ENCODE measurements at regions not wholly inside any gene's neighbourhood (a gene's known extent, or its start where the extent isn't known, plus 50 kb on each side); places are given as distances from the start of the nearest gene placed in this dataset.

DNA sequence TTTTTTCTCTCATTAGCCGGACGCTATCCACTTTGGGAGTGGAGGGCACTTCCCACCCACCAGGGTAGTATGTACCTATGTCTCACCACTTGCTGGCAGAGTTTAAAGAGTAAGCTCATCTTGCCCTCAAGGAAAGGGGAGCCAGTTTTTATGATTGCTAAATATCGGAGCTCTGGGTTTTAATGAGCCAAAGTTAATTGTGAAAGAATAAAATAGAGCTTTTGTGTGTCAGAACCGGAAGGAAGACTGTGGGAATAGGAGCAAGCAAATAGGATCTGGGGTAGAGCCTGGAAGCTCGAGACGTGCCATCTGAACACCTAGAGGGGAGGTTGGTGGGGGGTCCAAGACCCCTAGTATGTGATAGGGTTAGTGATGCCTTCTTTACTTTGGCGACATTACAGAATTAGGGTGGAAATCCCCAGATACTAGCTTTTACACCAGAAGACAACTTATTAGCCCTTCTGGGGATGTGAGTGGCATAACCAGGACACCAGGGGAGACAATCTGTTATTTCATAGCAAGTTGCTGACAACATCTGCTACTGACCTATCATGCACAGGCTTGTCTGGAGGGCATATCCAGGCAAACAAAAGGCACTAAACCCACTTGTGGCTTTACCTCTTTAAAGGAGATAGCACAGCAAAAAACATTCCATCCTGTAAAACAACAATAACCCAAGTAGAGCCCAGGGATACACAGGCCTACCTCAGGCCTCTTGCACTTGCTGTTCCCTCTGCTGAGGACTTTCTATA lies 333.8 kb downstream of the ZNF621 start:
- Histone ChIP-seq H3K4me3 (ENCODE audit: low read depth in 2 of 2, low read length in 2 of 2) (no peak overlapping the region), H3K4me1 (ENCODE audit: control insufficient read depth, insufficient read depth, low read length) (no peaks in the 10 kb centered on the region), H3K27me3 (ENCODE audit: control insufficient read depth, insufficient read depth, low read length) (no peaks in the 10 kb centered on the region), H3K27ac (ENCODE audit: low read length) (no peak overlapping the region), H3K9me3 (ENCODE audit: control insufficient read depth, insufficient read depth, low read depth, low read length) (no peaks in the 10 kb centered on the region), H3K36me3 (ENCODE audit: control insufficient read depth, insufficient read depth, low read length) (no peaks in the 10 kb centered on the region)
- in situ Hi-C loops (cut with HindIII; ENCODE audit: low pct_unique_long_range_greater_than_20kb, low sequenced_read_pairs) (no loop called here), intact Hi-C loops (cut with micrococcal nuclease; ENCODE audit: unreplicated experiment) (no loop called here)
- DNase-seq (ENCODE audit: low read depth, low spot score), result no peak
- ChIA-PET POLR2A (no interaction called here), CTCF (no interaction called here)
- no peak for ATAC-seq
- no TSS peak for BruUV-seq (replicated peaks)
- TF ChIP-seq, protein P1, sequence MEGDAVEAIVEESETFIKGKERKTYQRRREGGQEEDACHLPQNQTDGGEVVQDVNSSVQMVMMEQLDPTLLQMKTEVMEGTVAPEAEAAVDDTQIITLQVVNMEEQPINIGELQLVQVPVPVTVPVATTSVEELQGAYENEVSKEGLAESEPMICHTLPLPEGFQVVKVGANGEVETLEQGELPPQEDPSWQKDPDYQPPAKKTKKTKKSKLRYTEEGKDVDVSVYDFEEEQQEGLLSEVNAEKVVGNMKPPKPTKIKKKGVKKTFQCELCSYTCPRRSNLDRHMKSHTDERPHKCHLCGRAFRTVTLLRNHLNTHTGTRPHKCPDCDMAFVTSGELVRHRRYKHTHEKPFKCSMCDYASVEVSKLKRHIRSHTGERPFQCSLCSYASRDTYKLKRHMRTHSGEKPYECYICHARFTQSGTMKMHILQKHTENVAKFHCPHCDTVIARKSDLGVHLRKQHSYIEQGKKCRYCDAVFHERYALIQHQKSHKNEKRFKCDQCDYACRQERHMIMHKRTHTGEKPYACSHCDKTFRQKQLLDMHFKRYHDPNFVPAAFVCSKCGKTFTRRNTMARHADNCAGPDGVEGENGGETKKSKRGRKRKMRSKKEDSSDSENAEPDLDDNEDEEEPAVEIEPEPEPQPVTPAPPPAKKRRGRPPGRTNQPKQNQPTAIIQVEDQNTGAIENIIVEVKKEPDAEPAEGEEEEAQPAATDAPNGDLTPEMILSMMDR (IDR thresholded peaks at IDR 0.05), result no peak
- TF ChIP-seq TCF7L2 (IDR thresholded peaks at IDR 0.05; ENCODE audit: low read depth, low read length) (no peak), SIN3A (IDR thresholded peaks at IDR 0.05; ENCODE audit: borderline replicate concordance, insufficient read depth, low read depth, low read length) (no peak), POLR2AphosphoS5 (IDR thresholded peaks at IDR 0.05; ENCODE audit: low read depth, low read length) (no peak)
- TF ChIP-seq, protein P2, sequence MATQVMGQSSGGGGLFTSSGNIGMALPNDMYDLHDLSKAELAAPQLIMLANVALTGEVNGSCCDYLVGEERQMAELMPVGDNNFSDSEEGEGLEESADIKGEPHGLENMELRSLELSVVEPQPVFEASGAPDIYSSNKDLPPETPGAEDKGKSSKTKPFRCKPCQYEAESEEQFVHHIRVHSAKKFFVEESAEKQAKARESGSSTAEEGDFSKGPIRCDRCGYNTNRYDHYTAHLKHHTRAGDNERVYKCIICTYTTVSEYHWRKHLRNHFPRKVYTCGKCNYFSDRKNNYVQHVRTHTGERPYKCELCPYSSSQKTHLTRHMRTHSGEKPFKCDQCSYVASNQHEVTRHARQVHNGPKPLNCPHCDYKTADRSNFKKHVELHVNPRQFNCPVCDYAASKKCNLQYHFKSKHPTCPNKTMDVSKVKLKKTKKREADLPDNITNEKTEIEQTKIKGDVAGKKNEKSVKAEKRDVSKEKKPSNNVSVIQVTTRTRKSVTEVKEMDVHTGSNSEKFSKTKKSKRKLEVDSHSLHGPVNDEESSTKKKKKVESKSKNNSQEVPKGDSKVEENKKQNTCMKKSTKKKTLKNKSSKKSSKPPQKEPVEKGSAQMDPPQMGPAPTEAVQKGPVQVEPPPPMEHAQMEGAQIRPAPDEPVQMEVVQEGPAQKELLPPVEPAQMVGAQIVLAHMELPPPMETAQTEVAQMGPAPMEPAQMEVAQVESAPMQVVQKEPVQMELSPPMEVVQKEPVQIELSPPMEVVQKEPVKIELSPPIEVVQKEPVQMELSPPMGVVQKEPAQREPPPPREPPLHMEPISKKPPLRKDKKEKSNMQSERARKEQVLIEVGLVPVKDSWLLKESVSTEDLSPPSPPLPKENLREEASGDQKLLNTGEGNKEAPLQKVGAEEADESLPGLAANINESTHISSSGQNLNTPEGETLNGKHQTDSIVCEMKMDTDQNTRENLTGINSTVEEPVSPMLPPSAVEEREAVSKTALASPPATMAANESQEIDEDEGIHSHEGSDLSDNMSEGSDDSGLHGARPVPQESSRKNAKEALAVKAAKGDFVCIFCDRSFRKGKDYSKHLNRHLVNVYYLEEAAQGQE (IDR thresholded peaks at IDR 0.05; ENCODE audit: insufficient read depth in 1 of 2, low read depth in 2 of 2, low read length in 1 of 2), result no peak

DNA sequence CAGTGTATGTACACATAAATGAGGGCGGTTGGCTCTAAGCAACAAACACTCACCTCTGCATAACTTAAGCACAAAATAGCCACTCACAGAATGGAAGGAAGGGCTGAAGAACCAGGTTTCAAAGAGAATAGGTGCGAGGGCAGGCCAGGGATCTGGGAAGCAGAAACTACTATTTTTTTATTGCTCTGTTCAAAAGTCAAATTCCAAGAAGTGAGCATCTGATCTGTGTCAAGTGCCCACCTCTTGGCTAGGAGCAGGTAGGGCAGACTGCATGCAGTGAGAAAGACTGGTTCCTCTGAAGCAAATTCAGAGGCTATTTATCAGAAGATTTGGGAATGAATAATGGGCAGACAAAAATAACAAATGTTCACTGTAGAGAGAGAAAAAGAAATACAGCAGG lies 336.4 kb upstream of the CTNNB1 start:
- ChIA-PET POLR2A (no interaction called here), CTCF (no interaction called here)
- BruUV-seq (replicated peaks), result no TSS peak
- no peaks in the 10 kb centered on the region for H3K27me3 ChIP-seq (ENCODE audit: control insufficient read depth, insufficient read depth, low read length)
- TF ChIP-seq SIN3A (IDR thresholded peaks at IDR 0.05; ENCODE audit: borderline replicate concordance, insufficient read depth, low read depth, low read length), result no peak
- TF ChIP-seq, protein P2 (IDR thresholded peaks at IDR 0.05; ENCODE audit: insufficient read depth in 1 of 2, low read depth in 2 of 2, low read length in 1 of 2), result no peak
- TF ChIP-seq, protein P1 (IDR thresholded peaks at IDR 0.05), result no peak
- no peak for TF ChIP-seq TCF7L2 (IDR thresholded peaks at IDR 0.05; ENCODE audit: low read depth, low read length)
- no peak for TF ChIP-seq POLR2AphosphoS5 (IDR thresholded peaks at IDR 0.05; ENCODE audit: low read depth, low read length)
- no peak overlapping the region for H3K4me3 ChIP-seq (ENCODE audit: low read depth in 2 of 2, low read length in 2 of 2)
- in situ Hi-C loops (cut with HindIII; ENCODE audit: low pct_unique_long_range_greater_than_20kb, low sequenced_read_pairs), result no loop called here
- ATAC-seq (no peak), DNase-seq (ENCODE audit: low read depth, low spot score) (no peak)
- H3K36me3 ChIP-seq (ENCODE audit: control insufficient read depth, insufficient read depth, low read length), result no peaks in the 10 kb centered on the region
- no peak overlapping the region for H3K27ac ChIP-seq (ENCODE audit: low read length)
- intact Hi-C loops (cut with micrococcal nuclease; ENCODE audit: unreplicated experiment), result no loop called here
- H3K4me1 ChIP-seq (ENCODE audit: control insufficient read depth, insufficient read depth, low read length), result no peaks in the 10 kb centered on the region
- H3K9me3 ChIP-seq (ENCODE audit: control insufficient read depth, insufficient read depth, low read depth, low read length), result no peaks in the 10 kb centered on the region
